Glutamatergic neuron (in vitro differentiated cells): ENCODE measurements at regions not wholly inside any gene's neighbourhood (a gene's known extent, or its start where the extent isn't known, plus 50 kb on each side); places are given as distances from the start of the nearest gene placed in this dataset.

ENCODE experiments used
- DNase-seq: peaks from one replicate; pipeline ENCODE4 v3.0.0; 2022
- H3K27ac Mint-ChIP-seq: one replicate; pipeline ENCODE4 v1.8.0; 2020; ENCODE audit warnings: mild to moderate bottlenecking, mixed read lengths, inconsistent platforms; ENCODE audit not compliant: unreplicated experiment
- H3K27me3 Mint-ChIP-seq: one replicate; pipeline ENCODE4 v1.8.0; 2020; ENCODE audit warnings: mild to moderate bottlenecking, moderate library complexity, mixed read lengths, inconsistent platforms; ENCODE audit not compliant: unreplicated experiment
- H3K36me3 Mint-ChIP-seq: one replicate; pipeline ENCODE4 v1.8.0; 2020; ENCODE audit warnings: mild to moderate bottlenecking, mixed read lengths, inconsistent platforms; ENCODE audit not compliant: unreplicated experiment
- H3K4me1 Mint-ChIP-seq: one replicate; pipeline ENCODE4 v1.8.0; 2020; ENCODE audit warnings: mild to moderate bottlenecking, low read depth, mixed read lengths, inconsistent platforms; ENCODE audit not compliant: unreplicated experiment
- H3K4me3 Mint-ChIP-seq: one replicate; pipeline ENCODE4 v1.8.0; 2020; ENCODE audit warnings: mild to moderate bottlenecking, mixed read lengths, inconsistent platforms; ENCODE audit not compliant: unreplicated experiment
- H3K9me3 Mint-ChIP-seq: one replicate; pipeline ENCODE4 v1.8.0; 2020; ENCODE audit warnings: mild to moderate bottlenecking, moderate library complexity, mixed read lengths, inconsistent platforms; ENCODE audit not compliant: unreplicated experiment
- TF ChIP-seq, protein P1 (sequence below): fragments of 200-600 bp; sonication (generic); IDR thresholded peaks from one replicate; pipeline ENCODE4 v1.5.0; 2021; ENCODE audit not compliant: partially characterized antibody, unreplicated experiment

GRCh38 chr1:97004054-97004453 lies 282.5 kb downstream of the PTBP2 start:
- Mint-ChIP-seq H3K27me3 (no peaks in the 10 kb centered on the region), H3K36me3 (no peaks in the 10 kb centered on the region), H3K9me3 (peaks cover 2% of the 10 kb centered on the region), H3K27ac (no peak overlapping the region), H3K4me3 (no peak overlapping the region), H3K4me1 (no peaks in the 10 kb centered on the region)
- TF ChIP-seq, protein P1, sequence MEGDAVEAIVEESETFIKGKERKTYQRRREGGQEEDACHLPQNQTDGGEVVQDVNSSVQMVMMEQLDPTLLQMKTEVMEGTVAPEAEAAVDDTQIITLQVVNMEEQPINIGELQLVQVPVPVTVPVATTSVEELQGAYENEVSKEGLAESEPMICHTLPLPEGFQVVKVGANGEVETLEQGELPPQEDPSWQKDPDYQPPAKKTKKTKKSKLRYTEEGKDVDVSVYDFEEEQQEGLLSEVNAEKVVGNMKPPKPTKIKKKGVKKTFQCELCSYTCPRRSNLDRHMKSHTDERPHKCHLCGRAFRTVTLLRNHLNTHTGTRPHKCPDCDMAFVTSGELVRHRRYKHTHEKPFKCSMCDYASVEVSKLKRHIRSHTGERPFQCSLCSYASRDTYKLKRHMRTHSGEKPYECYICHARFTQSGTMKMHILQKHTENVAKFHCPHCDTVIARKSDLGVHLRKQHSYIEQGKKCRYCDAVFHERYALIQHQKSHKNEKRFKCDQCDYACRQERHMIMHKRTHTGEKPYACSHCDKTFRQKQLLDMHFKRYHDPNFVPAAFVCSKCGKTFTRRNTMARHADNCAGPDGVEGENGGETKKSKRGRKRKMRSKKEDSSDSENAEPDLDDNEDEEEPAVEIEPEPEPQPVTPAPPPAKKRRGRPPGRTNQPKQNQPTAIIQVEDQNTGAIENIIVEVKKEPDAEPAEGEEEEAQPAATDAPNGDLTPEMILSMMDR: no peak
- DNase-seq: no peak

- no peak overlapping the region for H3K27ac Mint-ChIP-seq
- H3K4me3 Mint-ChIP-seq: no peak overlapping the region
- peaks cover 2% of the 10 kb centered on the region for H3K9me3 Mint-ChIP-seq
- no peaks in the 10 kb centered on the region for H3K27me3 Mint-ChIP-seq
- DNase-seq: no peak
- H3K4me1 Mint-ChIP-seq: no peaks in the 10 kb centered on the region
- TF ChIP-seq, protein P1: no peak
- H3K36me3 Mint-ChIP-seq: no peaks in the 10 kb centered on the region
Observed at GRCh38 chr1:97004743-97005142, 283.2 kb downstream of the PTBP2 start.

GRCh38 chr1:97006044-97006661 lies 284.6 kb downstream of the PTBP2 start:
- Mint-ChIP-seq H3K36me3 (no peaks in the 10 kb centered on the region), H3K27ac (no peak overlapping the region), H3K4me1 (no peaks in the 10 kb centered on the region), H3K4me3 (no peak overlapping the region), H3K27me3 (no peaks in the 10 kb centered on the region), H3K9me3 (no peaks in the 10 kb centered on the region)
- TF ChIP-seq, protein P1: no peak
- DNase-seq: no peak

DNA sequence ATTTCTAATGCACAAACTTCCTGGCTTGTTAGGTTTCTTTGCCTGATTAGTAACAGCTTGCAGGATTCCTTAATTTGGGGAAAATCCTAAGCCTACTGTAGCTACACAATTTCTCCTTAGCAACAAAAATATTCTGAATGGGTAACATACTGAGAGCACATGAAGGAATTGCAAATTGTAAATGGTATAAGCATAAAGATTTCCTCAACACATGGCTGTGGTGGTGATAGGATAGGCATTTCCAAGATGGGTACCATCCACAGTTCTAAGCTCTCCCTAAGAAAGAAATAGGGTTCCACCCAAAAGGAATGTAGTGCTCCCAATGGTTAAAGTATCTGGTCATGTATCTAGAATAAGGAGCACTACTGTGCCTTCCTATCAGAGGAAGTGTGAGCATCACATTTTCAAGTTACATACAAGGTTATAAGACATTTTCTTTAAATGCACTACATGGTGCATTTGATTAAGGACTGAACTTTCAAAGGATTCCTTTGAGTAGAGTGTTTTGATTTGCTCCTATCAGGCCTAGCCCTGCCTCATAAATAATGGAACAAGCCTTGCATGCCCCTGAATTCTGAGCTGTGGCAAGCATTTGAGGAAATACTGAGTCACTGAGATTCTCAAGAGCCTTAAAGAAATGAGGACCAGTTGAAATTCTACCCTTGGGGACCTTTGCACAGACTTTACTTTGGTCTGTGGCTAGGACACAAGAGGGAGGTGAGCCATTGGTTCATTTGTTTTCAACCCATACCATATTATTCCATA lies 286.4 kb downstream of the PTBP2 start:
- Mint-ChIP-seq H3K27me3 (no peaks in the 10 kb centered on the region), H3K4me1 (no peaks in the 10 kb centered on the region), H3K4me3 (no peak overlapping the region), H3K36me3 (no peaks in the 10 kb centered on the region), H3K27ac (no peak overlapping the region), H3K9me3 (no peaks in the 10 kb centered on the region)
- no peak for DNase-seq
- TF ChIP-seq, protein P1: no peak

GRCh38 chr1:97010566-97011264 lies 289.1 kb downstream of the PTBP2 start:
- DNase-seq: no peak
- H3K36me3 Mint-ChIP-seq: no peaks in the 10 kb centered on the region
- TF ChIP-seq, protein P1: no peak
- no peaks in the 10 kb centered on the region for H3K9me3 Mint-ChIP-seq
- no peak overlapping the region for H3K27ac Mint-ChIP-seq
- no peak overlapping the region for H3K4me3 Mint-ChIP-seq
- no peaks in the 10 kb centered on the region for H3K27me3 Mint-ChIP-seq
- no peaks in the 10 kb centered on the region for H3K4me1 Mint-ChIP-seq
